GM18907 (cell line): ENCODE measurements at regions not wholly inside any gene's neighbourhood (a gene's known extent, or its start where the extent isn't known, plus 50 kb on each side); places are given as distances from the start of the nearest gene placed in this dataset.

Experiments used
- ATAC-seq: cut with Tn5 transposase; IDR thresholded peaks from one replicate; pipeline ENCODE4 v1.9.1; 2021; ENCODE audit warnings: mild to moderate bottlenecking, moderate library complexity; ENCODE audit not compliant: unreplicated experiment

GRCh38 chr3:40976241-40976640 lies 223.1 kb upstream of the CTNNB1 start:
- no peak for ATAC-seq

GRCh38 chr3:40978442-40978841 lies 220.9 kb upstream of the CTNNB1 start:
- ATAC-seq, result no peak

GRCh38 chr3:40979962-40980361 lies 219.3 kb upstream of the CTNNB1 start:
- no peak for ATAC-seq

- no peak for ATAC-seq
Measured at GRCh38 chr3:40980467-40980866, 218.8 kb upstream of the CTNNB1 start.

GRCh38 chr3:40985195-40985594 lies 214.1 kb upstream of the CTNNB1 start:
- no peak for ATAC-seq

GRCh38 chr3:40988468-40988867 lies 210.8 kb upstream of the CTNNB1 start:
- ATAC-seq, result no peak

- ATAC-seq, result no peak
Measured at GRCh38 chr3:40989141-40990061, 209.9 kb upstream of the CTNNB1 start.

GRCh38 chr3:40990062-40990456 lies 209.2 kb upstream of the CTNNB1 start:
- no peak for ATAC-seq

GRCh38 chr3:40992023-40992422 lies 207.3 kb upstream of the CTNNB1 start:
- no peak for ATAC-seq

GRCh38 chr3:40994611-40995010 lies 204.7 kb upstream of the CTNNB1 start:
- no peak for ATAC-seq

GRCh38 chr3:40995271-40995670 lies 204.0 kb upstream of the CTNNB1 start:
- no peak for ATAC-seq

GRCh38 chr3:40996382-40996781 lies 202.9 kb upstream of the CTNNB1 start:
- no peak for ATAC-seq

GRCh38 chr3:40996827-40997710 lies 202.2 kb upstream of the CTNNB1 start:
- ATAC-seq, result no peak

GRCh38 chr3:40997711-40998519 lies 201.4 kb upstream of the CTNNB1 start:
- no peak for ATAC-seq

- ATAC-seq, result no peak
Measured at GRCh38 chr3:40999682-41000081, 199.6 kb upstream of the CTNNB1 start.

GRCh38 chr3:41000471-41000870 lies 198.8 kb upstream of the CTNNB1 start:
- no peak for ATAC-seq

- ATAC-seq, result no peak
Measured at GRCh38 chr3:41001556-41001955, 197.7 kb upstream of the CTNNB1 start.

GRCh38 chr3:41002104-41002503 lies 197.2 kb upstream of the CTNNB1 start:
- no peak for ATAC-seq

- ATAC-seq, result no peak
Measured at GRCh38 chr3:41007399-41007798, 191.9 kb upstream of the CTNNB1 start.

- no peak for ATAC-seq
Measured at GRCh38 chr3:41011854-41012253, 187.5 kb upstream of the CTNNB1 start.

- ATAC-seq, result no peak
Measured at GRCh38 chr3:41018855-41019254, 180.4 kb upstream of the CTNNB1 start.
